HG03575 (cell line): ENCODE measurements at regions not wholly inside any gene's neighbourhood (a gene's known extent, or its start where the extent isn't known, plus 50 kb on each side); places are given as distances from the start of the nearest gene placed in this dataset.

Experiments used
- ATAC-seq: cut with Tn5 transposase; IDR thresholded peaks from one replicate; pipeline ENCODE4 v1.9.1; 2021; ENCODE audit not compliant: unreplicated experiment, insufficient number of reproducible peaks, low FRiP score; ENCODE audit errors: extremely low read depth

DNA sequence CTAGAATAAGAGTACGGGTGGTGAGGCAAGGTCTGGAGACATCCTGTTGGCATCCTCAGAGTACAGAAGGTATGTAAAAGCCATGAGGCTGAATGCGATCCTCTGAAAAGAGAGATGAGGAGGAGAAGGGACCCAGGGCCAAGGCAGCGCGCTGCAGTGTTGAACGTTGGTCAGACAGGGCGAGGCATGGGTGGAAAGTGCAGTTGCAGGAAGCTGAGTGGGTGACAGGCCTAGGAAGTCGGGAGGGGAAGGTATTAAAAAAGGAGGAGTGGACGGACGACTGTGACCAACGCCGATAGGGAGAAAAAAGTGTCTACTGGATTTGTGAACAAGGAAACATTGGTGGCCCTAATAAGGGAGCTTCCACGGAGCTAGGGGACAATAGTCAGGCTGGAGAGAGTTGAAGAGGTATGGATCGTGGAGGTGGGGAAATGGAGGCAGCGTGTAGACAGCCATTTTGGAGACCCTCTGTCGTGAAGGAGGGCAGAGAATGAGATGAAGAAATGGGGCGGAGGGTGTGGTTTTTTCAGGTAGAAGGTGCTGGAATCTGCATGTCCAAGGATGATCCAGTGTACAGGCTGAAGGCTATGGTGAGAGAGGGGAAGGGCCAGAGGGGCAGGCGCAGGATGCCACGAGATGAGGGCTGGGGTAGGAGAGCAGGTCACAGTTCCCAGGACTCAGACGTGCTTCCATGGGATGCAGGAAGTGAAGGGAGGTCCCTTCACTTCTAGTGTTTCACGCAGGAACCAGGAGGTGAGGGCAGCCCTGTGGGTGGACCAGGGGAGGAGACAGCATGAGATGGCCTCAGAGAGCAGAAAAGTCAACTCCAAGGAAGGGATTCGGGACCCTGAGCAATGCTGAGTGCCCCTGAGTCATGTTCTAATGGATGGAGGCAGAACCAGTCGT, 115.9 kb downstream of the ASB7 start:
- ATAC-seq: no peak

DNA sequence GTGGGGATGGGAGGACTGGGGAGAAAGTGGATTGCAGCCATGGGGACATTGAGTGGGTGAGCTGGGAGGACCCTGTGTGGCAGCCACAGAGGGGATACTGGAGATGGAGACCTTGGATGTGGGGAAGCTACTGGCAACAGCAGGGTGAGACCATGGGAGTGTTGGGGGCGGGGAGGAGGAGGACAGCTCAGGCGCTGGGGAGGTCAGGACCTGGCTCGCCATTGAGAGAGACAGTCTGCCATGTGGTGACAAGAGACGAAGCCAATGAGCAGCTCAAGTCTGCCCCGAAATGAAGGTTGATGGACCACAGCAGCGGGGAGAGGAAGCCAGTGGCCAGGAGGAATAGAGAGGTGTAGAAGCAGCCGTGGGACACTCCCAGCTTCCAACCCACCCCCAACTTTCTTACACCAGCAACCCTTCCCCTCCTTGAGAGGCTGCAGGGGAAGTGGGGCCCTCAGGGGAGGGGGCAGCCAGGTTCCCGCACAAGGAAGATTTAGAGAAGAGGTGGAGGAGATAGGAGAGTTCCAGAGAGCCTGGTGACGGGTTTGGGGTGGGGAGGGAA, 118.1 kb downstream of the ASB7 start:
- ATAC-seq: no peak

DNA sequence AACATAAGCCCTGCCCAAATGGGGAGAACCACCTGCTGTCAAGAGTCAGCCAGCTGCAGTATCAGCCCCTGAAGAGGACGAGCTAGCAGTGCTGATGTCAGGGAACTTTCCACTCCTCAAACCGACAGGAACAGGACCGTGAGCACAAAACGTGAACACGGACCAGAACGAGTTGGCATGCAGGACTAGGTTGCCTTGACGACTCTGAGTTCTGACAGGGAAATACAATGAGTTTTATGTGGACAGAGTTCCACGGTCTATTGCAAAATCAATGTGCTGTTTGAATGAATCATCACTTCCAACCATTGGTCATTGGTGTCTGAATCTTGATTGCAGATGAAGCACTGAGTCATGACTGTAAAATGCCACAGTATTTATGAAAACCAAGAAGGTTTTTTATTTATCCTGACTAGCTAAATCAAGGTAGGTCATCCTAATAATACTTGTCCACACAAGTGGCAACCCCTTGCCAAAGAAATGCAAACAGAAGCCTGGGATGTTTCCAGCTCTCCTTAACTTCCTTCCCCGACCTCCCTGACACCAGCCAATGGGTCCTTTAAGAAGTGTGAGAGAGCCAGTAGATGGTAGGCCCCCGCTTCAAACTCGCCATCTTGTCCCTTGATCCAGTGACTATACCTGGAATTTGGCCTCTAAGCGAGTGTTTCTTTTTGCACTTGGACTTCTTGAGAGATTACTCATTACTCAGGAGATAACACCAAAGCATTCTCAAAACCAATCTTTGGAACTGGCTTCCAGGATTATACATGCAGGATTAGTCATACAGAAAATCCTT, 119.6 kb downstream of the ASB7 start:
- ATAC-seq: no peak

- ATAC-seq: no peak
Observed at GRCh38 chr15:100722551-100723314, 120.3 kb downstream of the ASB7 start.

DNA sequence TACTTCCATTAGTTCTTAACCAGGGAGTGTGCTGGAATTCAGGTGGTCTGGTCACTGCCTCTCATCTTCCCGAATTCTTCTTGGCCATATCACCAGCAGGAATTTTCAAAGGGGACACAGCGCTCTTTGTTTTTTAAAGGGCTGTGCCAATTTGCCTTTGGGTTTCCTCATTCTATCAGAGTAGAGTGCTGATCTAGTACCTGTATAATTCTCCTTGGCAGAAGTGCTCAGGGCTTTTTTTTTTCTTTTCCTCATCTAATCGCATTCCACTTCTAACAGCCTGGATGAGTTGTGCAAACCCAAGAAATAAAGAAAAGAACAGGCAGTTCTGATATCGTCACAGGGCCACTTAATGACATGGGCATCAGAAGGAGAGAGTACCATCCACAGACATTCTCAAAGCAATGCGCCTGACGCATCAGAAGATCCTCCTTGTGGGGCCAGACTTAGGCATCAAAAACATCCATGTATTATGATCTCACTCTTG, 121.0 kb downstream of the ASB7 start:
- ATAC-seq: no peak

DNA sequence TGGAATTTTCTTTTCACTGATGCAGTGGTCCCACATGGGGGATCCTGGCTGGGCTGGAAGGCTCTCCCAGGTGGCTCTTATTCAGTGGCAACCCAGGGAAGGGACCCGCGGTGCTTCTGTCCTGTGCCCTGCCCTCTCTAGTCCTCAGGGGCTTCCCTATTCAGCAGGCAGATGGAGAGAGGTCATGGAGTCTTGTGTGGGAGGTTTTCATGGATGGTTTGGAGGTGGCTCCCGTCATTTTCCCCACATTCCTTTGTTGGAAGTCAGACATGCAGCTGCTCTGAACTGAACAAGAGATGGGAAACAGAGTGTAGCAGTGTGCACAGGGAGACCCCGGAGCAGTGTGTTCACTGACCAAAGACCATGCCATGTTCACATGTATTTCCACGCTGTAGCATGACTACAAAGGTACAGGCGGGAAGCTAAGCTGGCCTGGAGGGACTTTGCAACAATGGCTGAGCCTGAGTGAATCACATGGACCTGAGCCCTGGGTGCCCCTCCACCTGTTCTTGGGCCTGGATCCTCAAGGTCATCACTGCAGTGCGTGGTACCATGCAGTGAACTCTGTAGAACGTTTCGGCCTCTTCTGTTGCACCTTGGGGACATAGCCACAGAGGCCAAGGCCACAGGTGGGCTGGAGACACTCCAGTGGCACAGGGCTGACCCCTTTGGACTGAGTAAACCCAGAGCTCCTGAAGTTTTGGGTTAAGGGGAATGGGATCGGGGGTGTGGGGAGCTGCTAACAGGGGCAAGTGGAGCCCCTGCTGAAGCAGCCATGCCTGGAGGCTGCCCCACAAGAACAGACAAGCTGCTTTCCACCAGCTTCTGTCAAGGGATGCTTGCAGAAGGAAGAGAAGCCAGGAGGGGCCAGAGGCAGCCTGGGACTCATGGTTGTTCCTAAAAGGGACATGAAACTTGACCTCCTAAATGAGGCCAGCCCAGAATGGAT, 123.0 kb downstream of the ASB7 start:
- ATAC-seq: no peak

DNA sequence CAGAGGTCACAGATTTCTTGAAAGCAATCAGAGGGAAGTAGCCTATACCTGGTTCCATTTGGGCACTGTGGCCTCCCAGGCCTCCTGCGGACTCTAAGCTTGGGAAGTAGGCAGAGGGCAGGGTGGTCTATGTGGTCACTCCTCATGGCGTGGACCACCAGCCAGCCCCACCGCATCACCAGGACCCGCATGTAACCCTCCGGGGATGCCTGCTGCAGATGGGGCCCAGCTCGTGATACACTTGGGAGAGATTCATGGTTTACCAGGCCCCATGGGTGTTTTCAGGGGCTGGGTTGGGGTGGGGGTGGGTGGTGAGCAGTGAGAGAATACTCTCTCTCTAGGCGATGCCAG, 123.7 kb downstream of the ASB7 start:
- no peak for ATAC-seq

GRCh38 chr15:100726421-100727190, 124.2 kb downstream of the ASB7 start:
- ATAC-seq: no peak

DNA sequence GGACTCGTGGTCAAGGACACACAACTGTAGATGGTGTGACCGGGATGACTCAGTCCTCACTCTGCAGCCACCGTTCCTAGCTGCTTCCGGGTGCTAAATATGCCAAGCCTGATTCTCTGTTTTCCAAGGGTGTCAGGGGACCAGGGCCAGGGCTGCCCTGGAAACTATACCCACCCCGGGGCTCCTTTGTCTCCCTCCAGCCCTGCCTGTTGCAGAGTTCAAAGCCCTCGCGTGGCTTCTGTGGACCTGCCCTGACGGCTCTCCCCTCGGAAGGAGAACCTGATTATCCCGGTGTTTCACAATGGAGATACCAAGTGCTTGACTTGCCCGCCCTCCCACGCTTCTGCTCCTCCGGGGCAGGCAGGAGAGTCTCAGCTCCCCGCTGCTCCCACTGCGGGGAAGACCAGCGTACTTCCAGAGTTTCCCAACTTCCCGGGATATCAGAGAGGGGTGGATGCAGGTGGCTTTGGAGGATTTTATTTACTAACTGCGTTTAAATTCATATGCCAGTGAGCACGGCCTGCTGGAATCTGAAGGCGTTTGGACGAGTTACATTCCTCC, 125.0 kb downstream of the ASB7 start:
- ATAC-seq: no peak

- no peak for ATAC-seq
Observed at GRCh38 chr15:100728371-100729201, 126.2 kb downstream of the ASB7 start.

DNA sequence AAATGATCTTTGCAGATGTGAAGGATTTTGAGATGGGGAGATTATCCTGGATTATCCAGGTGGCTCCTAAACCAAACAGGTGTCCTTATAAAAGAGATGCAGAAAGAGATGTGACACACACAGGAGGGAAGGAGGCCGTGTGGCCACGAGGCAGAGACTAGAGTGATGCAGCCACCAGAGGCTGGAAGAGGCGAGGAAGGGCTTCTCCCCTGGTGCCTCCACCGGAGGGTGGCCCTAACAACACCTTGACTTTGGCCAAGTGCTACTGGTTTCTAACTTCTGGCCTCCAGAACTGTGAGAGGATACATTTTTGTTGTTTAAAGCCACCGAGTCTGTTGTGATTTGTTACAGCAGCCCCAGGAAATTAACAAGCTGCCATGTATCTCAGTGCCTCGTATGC, 127.1 kb downstream of the ASB7 start:
- no peak for ATAC-seq

DNA sequence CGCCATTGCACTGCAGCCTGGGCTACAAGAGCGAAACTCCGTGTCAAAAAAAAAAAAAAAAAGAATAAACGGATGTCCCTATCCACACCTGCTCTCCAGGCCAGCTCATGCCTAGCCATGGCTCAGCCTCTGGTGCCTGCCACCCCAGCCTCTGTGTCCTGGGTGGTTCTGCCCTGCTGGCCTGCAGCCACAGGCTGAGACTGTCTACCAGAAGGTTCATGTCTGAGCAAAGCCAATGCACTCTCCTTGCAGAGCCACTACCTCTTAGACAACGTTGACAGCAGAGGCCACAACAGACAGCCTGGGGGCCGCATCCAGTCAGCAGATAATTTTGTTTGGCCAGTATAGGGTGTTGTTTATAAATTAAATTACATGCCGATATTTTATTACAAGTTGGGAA, 127.7 kb downstream of the ASB7 start:
- no peak for ATAC-seq

- no peak for ATAC-seq
Observed at GRCh38 chr15:100730655-100731266, 128.4 kb downstream of the ASB7 start.

GRCh38 chr15:100731267-100732152, 129.1 kb downstream of the ASB7 start:
- no peak for ATAC-seq
